ENCODE measurements at regions not wholly inside any gene's neighbourhood (a gene's known extent, or its start where the extent isn't known, plus 50 kb on each side); places are given as distances from the start of the nearest gene placed in this dataset.
"Not testable (repeated sequence)": the region's sequence is repeated elsewhere in the genome, so short reads cannot be mapped to it uniquely, and the experiment has no call there.

DNA sequence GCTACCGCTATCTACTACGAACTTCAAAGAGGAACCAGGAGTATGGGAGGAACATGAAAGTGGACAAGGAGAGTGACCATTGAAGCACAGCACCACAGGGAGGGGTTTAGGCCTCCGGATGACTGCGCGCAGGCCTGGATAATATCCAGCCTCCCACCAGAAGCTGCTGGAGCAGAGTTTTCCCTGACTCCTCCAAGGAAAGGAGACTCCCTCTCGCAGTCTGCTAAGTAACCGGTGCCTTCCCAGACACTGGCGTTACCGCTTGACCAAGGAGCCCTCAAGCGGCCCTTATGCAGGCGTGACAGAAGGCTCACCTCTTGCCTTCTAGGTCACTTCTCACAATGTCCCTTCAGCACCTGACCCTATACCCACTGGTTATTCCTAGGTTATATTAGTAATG, 64.2 kb upstream of the BTG3 start:
- DNase-seq, result not testable (repeated sequence)

DNA sequence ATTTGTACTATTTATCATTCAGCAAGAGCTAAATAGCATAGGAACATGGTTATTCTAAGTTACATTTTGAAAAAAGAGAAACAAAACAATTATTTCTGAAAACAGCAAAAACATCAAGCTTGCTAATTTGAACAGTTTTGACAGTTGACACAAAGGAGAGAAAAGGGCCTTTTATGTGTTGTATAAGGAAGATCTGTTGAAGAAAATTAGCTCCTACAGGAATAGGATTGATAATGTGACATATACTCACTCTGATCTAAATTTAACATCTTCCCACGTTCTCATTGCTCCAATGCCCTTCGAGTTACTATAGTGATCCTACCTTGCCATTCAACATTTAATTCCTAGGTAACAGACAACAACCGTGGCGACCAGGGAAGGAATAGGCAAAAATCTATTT, 61.4 kb upstream of the BTG3 start:
- DNase-seq, result no peak

DNA sequence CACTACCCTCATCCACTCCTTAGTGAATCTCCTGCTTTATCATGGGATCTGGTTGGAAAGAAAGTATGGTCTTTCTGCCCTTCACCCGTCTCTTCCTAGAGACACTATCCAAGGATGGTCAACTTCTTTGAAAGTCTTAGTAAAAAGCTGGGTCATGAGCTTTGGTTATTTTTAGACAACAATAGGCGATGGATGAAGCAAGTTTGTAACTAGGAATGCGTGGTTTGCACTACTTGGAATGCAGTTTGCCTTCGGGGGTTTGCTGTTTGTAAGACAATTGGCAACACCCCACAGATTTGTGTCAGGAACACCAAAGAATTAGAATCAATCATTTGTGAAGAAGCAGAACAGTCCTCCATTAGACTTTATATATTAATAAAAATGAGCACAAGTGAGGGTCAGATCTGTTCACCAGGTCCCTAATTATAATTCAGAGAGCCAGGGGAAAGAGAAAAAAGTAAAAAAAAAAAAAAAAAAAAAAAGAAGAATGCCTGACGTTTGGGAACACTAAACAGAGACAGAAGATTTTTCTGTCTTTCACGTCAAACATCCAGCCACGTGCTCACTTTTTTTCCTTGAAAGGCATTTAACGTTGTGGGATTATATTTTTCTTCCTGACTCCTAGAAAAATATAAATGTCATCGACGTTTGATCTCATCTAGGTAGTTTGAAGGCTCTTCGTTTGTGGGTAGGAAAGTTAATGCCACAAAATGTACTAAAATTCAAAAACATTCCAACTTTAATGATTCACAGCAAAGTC, 60.7 kb upstream of the BTG3 start:
- DNase-seq, result no peak

DNA sequence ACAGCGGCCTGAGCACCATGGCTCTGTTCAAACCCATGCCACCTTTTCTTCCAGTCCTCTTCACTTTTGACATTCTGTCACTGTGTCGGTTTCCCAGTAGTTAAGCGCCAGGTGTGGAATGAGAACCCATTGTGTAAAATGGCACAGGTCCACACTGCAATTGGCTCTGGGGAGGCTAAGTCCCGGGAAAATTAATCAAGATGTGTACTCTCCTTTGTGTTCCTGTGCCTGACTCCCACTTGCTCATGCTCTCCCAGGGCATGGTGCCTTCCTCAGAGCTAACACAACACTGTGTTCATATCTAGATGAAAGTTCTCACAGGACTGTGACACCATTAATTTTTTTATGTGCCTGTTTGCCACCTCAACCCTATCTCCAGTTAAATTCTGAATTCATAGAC, 59.0 kb upstream of the BTG3 start:
- DNase-seq, result no peak

DNA sequence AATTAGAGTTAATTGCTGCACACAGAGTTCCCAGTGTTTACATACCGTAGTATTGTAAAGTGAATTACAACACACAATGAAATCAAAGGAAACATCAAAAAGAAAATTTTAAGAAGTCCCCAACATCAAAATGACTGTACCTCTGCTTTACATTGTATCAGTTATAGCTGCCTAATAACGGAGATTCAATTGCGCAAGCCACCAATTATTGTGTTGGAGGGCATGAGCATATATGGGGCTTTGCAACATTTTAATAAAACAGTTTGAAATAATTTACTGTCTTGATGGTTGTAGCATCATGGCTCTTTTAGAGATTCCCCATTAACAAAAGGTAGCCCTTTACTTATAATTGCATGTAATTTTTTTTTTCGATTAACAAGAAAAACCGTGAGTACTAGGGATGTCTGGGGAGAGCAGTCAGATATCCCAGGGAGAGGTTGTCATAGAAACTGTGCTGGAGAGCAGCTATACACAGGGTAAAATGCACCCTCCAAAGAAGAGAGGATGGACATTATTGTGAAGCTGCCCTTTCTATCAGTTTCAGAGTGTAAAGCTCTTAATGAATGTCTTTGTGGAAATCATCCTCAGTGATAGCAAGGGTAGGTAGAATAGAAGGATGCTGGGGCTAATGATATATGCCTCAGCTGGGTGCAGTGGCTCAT, 55.9 kb upstream of the BTG3 start:
- DNase-seq, result no peak

DNA sequence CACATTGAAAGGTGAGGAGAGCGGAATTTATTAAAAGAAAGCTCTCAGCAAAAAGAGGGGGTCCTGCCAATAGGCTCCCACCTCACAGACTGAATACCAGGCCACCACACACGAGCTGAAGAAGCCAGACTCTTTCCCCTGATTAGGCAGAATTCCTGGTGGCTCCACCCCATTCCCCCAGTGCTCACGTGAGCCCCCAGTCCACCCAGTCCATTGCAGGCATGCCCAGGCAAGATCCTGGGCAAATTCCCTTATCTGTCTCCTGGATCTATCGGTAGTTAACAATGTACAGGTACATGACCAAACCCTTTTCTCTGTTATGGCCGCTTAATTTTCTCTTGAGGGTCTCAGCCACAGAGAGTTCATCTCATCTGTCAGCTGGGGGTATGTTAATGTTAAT, 54.6 kb upstream of the BTG3 start:
- DNase-seq, result no peak
